GM23338 (cell line): ENCODE measurements at regions not wholly inside any gene's neighbourhood (a gene's known extent, or its start where the extent isn't known, plus 50 kb on each side); places are given as distances from the start of the nearest gene placed in this dataset.

Source experiments
- ATAC-seq: fragments of 200-7000 bp; cut with Tn5 transposase; 3 replicates; pipeline ENCODE4 v1.9.1; 2020
- DNase-seq: peaks from one replicate; pipeline ENCODE4 v3.0.0-alpha.2; 2015; ENCODE audit warnings: low spot score
- H2AFZ ChIP-seq: fragments of 200-600 bp; sonication (generic); 2 replicates; pipeline ENCODE4 v1.8.0; 2016; ENCODE audit warnings: antibody characterized with exemption, mild to moderate bottlenecking, moderate library complexity
- H3F3A ChIP-seq: fragments of 200-600 bp; sonication (generic); replicated peaks from 2 replicates; pipeline ENCODE4 v1.8.0; 2017; ENCODE audit warnings: antibody characterized with exemption, mixed run types, low read depth
- H3K27ac ChIP-seq: fragments of 200-600 bp; sonication (generic); 2 replicates; pipeline ENCODE4 v1.6.1; 2016; ENCODE audit warnings: low read depth
- H3K27me3 ChIP-seq: fragments of 200-600 bp; sonication (generic); 2 replicates; pipeline ENCODE4 v1.8.0; 2016; ENCODE audit warnings: mild to moderate bottlenecking, mixed run types, moderate library complexity; ENCODE audit not compliant: insufficient read depth
- H3K36me3 ChIP-seq: fragments of 200-600 bp; sonication (generic); 2 replicates; pipeline ENCODE4 v1.8.0; 2016; ENCODE audit warnings: mild to moderate bottlenecking; ENCODE audit not compliant: insufficient read depth
- H3K4me1 ChIP-seq: fragments of 200-600 bp; sonication (generic); 2 replicates; pipeline ENCODE4 v1.8.0; 2016; ENCODE audit warnings: mild to moderate bottlenecking, moderate library complexity; ENCODE audit not compliant: insufficient read depth
- H3K4me2 ChIP-seq: fragments of 200-600 bp; sonication (generic); 2 replicates; pipeline ENCODE4 v1.7.1; 2017; ENCODE audit warnings: mixed run types
- H3K4me3 ChIP-seq: fragments of 200-600 bp; sonication (generic); 2 replicates; pipeline ENCODE4 v1.6.1; 2016; ENCODE audit warnings: mixed run types
- H3K79me2 ChIP-seq: fragments of 200-600 bp; sonication (generic); replicated peaks from 2 replicates; pipeline ENCODE4 v1.8.0; 2017; ENCODE audit warnings: mild to moderate bottlenecking; ENCODE audit not compliant: insufficient read depth
- H3K9me2 ChIP-seq: fragments of 200-600 bp; sonication (generic); 2 replicates; pipeline ENCODE4 v1.8.0; 2017; ENCODE audit not compliant: insufficient read depth
- H4K20me1 ChIP-seq: fragments of 200-600 bp; sonication (generic); replicated peaks from 2 replicates; pipeline ENCODE4 v1.8.0; 2017; ENCODE audit warnings: mild to moderate bottlenecking; ENCODE audit not compliant: insufficient read depth
- H3K27ac Mint-ChIP-seq: 2 replicates; pipeline ENCODE4 v1.8.0; 2020; ENCODE audit warnings: inconsistent platforms, mild to moderate bottlenecking, moderate library complexity, mixed read lengths
- H3K27me3 Mint-ChIP-seq: 3 replicates; pipeline ENCODE4 v1.8.0; 2022; ENCODE audit warnings: low read depth, mild to moderate bottlenecking, moderate library complexity, mixed read lengths, inconsistent platforms; ENCODE audit not compliant: insufficient read depth, poor library complexity
- H3K36me3 Mint-ChIP-seq: 3 replicates; pipeline ENCODE4 v1.8.0; 2021; ENCODE audit warnings: low read depth, mild to moderate bottlenecking, inconsistent platforms, moderate library complexity, mixed read lengths
- H3K4me1 Mint-ChIP-seq: 3 replicates; pipeline ENCODE4 v1.8.0; 2020; ENCODE audit warnings: mild to moderate bottlenecking, inconsistent platforms, mixed read lengths
- H3K4me3 Mint-ChIP-seq: 3 replicates; pipeline ENCODE4 v1.8.0; 2021; ENCODE audit warnings: moderate library complexity, mild to moderate bottlenecking, inconsistent platforms, mixed read lengths
- H3K9me3 Mint-ChIP-seq: 3 replicates; pipeline ENCODE4 v1.8.0; 2020; ENCODE audit warnings: moderate library complexity, mild to moderate bottlenecking, inconsistent platforms, mixed read lengths
- CREB1 ChIP-seq: fragments of 250-450 bp; sonication (Bioruptor Pico); IDR thresholded peaks from 2 replicates; pipeline ENCODE4 v1.5.0; 2020; ENCODE audit warnings: low read depth, mild to moderate bottlenecking, moderate library complexity
- ETS1 ChIP-seq: IDR thresholded peaks from 2 replicates; pipeline ENCODE4 v1.6.1; 2016; ENCODE audit warnings: antibody characterized with exemption
- EZH2 ChIP-seq: fragments of 200-600 bp; sonication (generic); IDR thresholded peaks from one replicate; pipeline ENCODE4 v1.8.0; 2017; ENCODE audit warnings: antibody characterized with exemption, mild to moderate bottlenecking, low read depth; ENCODE audit not compliant: unreplicated experiment
- JUNB ChIP-seq: IDR thresholded peaks from one replicate; pipeline ENCODE4 v1.6.1; 2016; ENCODE audit warnings: antibody characterized with exemption; ENCODE audit not compliant: unreplicated experiment
- NANOG ChIP-seq: IDR thresholded peaks from 2 replicates; pipeline ENCODE4 v1.6.1; 2016; ENCODE audit warnings: antibody characterized with exemption, borderline replicate concordance
- POLR2AphosphoS5 ChIP-seq: IDR thresholded peaks from 2 replicates; pipeline ENCODE4 v1.6.1; 2016; ENCODE audit warnings: antibody characterized with exemption, low read depth
- STAT1 ChIP-seq: IDR thresholded peaks from one replicate; pipeline ENCODE4 v1.6.1; 2016; ENCODE audit warnings: antibody characterized with exemption; ENCODE audit not compliant: unreplicated experiment
- ZNF114 ChIP-seq: fragments of 250-450 bp; sonication (Bioruptor Pico); IDR thresholded peaks from 2 replicates; pipeline ENCODE4 v1.5.0; 2020; ENCODE audit warnings: mild to moderate bottlenecking, moderate library complexity
- ZNF331 ChIP-seq: fragments of 250-450 bp; sonication (Bioruptor Pico); IDR thresholded peaks from 2 replicates; pipeline ENCODE4 v1.5.0; 2020; ENCODE audit warnings: low read depth, mild to moderate bottlenecking, moderate library complexity
- TF ChIP-seq, protein P1 (sequence below), 2 experiments: fragments of 200-600 bp in 1 of 2; sonication (generic) in 1 of 2; conservative IDR thresholded peaks; 2 replicates each; pipeline versions ENCODE4 v1.5.1 to v1.6.1; 2016 to 2017; ENCODE audit warnings: antibody characterized with exemption in 2 of 2, low read depth in 2 of 2, mild to moderate bottlenecking in 2 of 2, moderate library complexity in 1 of 2
- TF ChIP-seq, protein P2 (sequence below): IDR thresholded peaks from one replicate; pipeline ENCODE4 v1.6.1; 2018; ENCODE audit warnings: antibody characterized with exemption; ENCODE audit not compliant: unreplicated experiment

GRCh38 chr6:163764565-163764964 lies 350.0 kb downstream of the QKI start (continued):
- TF ChIP-seq, protein P1, sequence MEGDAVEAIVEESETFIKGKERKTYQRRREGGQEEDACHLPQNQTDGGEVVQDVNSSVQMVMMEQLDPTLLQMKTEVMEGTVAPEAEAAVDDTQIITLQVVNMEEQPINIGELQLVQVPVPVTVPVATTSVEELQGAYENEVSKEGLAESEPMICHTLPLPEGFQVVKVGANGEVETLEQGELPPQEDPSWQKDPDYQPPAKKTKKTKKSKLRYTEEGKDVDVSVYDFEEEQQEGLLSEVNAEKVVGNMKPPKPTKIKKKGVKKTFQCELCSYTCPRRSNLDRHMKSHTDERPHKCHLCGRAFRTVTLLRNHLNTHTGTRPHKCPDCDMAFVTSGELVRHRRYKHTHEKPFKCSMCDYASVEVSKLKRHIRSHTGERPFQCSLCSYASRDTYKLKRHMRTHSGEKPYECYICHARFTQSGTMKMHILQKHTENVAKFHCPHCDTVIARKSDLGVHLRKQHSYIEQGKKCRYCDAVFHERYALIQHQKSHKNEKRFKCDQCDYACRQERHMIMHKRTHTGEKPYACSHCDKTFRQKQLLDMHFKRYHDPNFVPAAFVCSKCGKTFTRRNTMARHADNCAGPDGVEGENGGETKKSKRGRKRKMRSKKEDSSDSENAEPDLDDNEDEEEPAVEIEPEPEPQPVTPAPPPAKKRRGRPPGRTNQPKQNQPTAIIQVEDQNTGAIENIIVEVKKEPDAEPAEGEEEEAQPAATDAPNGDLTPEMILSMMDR (conservative IDR thresholded peaks at IDR 0.05; ENCODE audit: low read depth in 2 of 2): no peak
- no peak for TF ChIP-seq EZH2
- TF ChIP-seq, protein P2, sequence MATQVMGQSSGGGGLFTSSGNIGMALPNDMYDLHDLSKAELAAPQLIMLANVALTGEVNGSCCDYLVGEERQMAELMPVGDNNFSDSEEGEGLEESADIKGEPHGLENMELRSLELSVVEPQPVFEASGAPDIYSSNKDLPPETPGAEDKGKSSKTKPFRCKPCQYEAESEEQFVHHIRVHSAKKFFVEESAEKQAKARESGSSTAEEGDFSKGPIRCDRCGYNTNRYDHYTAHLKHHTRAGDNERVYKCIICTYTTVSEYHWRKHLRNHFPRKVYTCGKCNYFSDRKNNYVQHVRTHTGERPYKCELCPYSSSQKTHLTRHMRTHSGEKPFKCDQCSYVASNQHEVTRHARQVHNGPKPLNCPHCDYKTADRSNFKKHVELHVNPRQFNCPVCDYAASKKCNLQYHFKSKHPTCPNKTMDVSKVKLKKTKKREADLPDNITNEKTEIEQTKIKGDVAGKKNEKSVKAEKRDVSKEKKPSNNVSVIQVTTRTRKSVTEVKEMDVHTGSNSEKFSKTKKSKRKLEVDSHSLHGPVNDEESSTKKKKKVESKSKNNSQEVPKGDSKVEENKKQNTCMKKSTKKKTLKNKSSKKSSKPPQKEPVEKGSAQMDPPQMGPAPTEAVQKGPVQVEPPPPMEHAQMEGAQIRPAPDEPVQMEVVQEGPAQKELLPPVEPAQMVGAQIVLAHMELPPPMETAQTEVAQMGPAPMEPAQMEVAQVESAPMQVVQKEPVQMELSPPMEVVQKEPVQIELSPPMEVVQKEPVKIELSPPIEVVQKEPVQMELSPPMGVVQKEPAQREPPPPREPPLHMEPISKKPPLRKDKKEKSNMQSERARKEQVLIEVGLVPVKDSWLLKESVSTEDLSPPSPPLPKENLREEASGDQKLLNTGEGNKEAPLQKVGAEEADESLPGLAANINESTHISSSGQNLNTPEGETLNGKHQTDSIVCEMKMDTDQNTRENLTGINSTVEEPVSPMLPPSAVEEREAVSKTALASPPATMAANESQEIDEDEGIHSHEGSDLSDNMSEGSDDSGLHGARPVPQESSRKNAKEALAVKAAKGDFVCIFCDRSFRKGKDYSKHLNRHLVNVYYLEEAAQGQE: no peak
- no peak for TF ChIP-seq JUNB
- TF ChIP-seq NANOG: no peak
- no peak for TF ChIP-seq POLR2AphosphoS5
- TF ChIP-seq CREB1 (CRISPR knock-in tag): no peak
- TF ChIP-seq ZNF331 (CRISPR knock-in tag): no peak
- no peak for TF ChIP-seq ZNF114
- TF ChIP-seq ETS1: no peak

- Histone ChIP-seq H3K4me1 (peaks cover 22% of the 10 kb centered on the region), H4K20me1 (no peaks in the 10 kb centered on the region), H3K4me2 (no peak overlapping the region), H3K27ac (no peak overlapping the region), H3K9me2 (peaks cover 17% of the 10 kb centered on the region), H3K79me2 (no peaks in the 10 kb centered on the region), H3K36me3 (no peaks in the 10 kb centered on the region), H3K27me3 (no peaks in the 10 kb centered on the region), H3F3A (no peaks in the 10 kb centered on the region), H2AFZ (no peak overlapping the region), H3K4me3 (no peak overlapping the region)
- H3K4me3 Mint-ChIP-seq: no peak overlapping the region
- peaks cover 23% of the 10 kb centered on the region for H3K4me1 Mint-ChIP-seq
- DNase-seq (no peak), ATAC-seq (no peak)
- no peak overlapping the region for H3K27ac Mint-ChIP-seq
- H3K27me3 Mint-ChIP-seq: peaks cover 5% of the 10 kb centered on the region
- H3K9me3 Mint-ChIP-seq: no peaks in the 10 kb centered on the region; the same call in 2 of the 3 replicates
- H3K36me3 Mint-ChIP-seq: no peaks in the 10 kb centered on the region
- TF ChIP-seq ZNF114 (no peak), ETS1 (no peak), NANOG (no peak), JUNB (no peak), POLR2AphosphoS5 (no peak), STAT1 (no peak), CREB1 (CRISPR knock-in tag) (no peak), ZNF331 (CRISPR knock-in tag) (no peak)
- TF ChIP-seq, protein P1 (conservative IDR thresholded peaks at IDR 0.05; ENCODE audit: low read depth in 2 of 2): no peak
- TF ChIP-seq, protein P2: no peak
These were observed 347.0 kb downstream of the QKI start for GRCh38 chr6:163761481-163761880.
